HEK293T (cell line): ENCODE measurements at regions not wholly inside any gene's neighbourhood (a gene's known extent, or its start where the extent isn't known, plus 50 kb on each side); places are given as distances from the start of the nearest gene placed in this dataset.

Experiments
- BHLHE40 ChIP-seq: fragments of 450-650 bp; IDR thresholded peaks from 2 replicates; pipeline ENCODE4 v1.6.1; 2016; ENCODE audit warnings: mild to moderate bottlenecking, moderate library complexity, borderline replicate concordance
- CTBP1 ChIP-seq: fragments of 450-650 bp; IDR thresholded peaks from 2 replicates; pipeline ENCODE4 v1.6.1; 2016; ENCODE audit warnings: borderline replicate concordance
- FOXA1 ChIP-seq: fragments of 450-650 bp; IDR thresholded peaks from 2 replicates; pipeline ENCODE4 v1.6.1; 2016; ENCODE audit warnings: mild to moderate bottlenecking
- FOXK2 ChIP-seq: fragments of 450-650 bp; IDR thresholded peaks from 2 replicates; pipeline ENCODE4 v1.6.1; 2016; ENCODE audit warnings: mild to moderate bottlenecking
- NFRKB ChIP-seq: fragments of 450-650 bp; IDR thresholded peaks from 2 replicates; pipeline ENCODE4 v1.6.1; 2016; ENCODE audit warnings: mild to moderate bottlenecking, moderate library complexity
- PKNOX1 ChIP-seq: fragments of 450-650 bp; IDR thresholded peaks from 2 replicates; pipeline ENCODE4 v1.6.1; 2016

- TF ChIP-seq CTBP1 (no peak), BHLHE40 (no peak), NFRKB (no peak), PKNOX1 (no peak), FOXA1 (no peak), FOXK2 (no peak)
These were observed 578.3 kb upstream of the NR5A2 start for GRCh38 chr1:199449221-199449620.
